Left ventricle myocardium inferior (tissue), 1 donor: ENCODE measurements at regions not wholly inside any gene's neighbourhood (a gene's known extent, or its start where the extent isn't known, plus 50 kb on each side); places are given as distances from the start of the nearest gene placed in this dataset.
"Not testable (repeated sequence)": the region's sequence is repeated elsewhere in the genome, so short reads cannot be mapped to it uniquely, and the experiment has no call there.

Experiments
- DNase-seq: peaks from one replicate; pipeline ENCODE4 v3.0.0-alpha.2; 2020
- H3K27ac ChIP-seq: fragments of 200-600 bp; replicated peaks from 2 replicates; pipeline ENCODE4 v1.8.0; 2021
- H3K27me3 ChIP-seq: fragments of 200-600 bp; 2 replicates; pipeline ENCODE4 v1.8.0; 2021; ENCODE audit warnings: low read depth
- H3K36me3 ChIP-seq: fragments of 200-600 bp; 2 replicates; pipeline ENCODE4 v1.8.0; 2021
- H3K4me1 ChIP-seq: fragments of 200-600 bp; 2 replicates; pipeline ENCODE4 v1.8.0; 2021
- H3K4me3 ChIP-seq: fragments of 200-600 bp; 2 replicates; pipeline ENCODE4 v1.8.0; 2021; ENCODE audit warnings: mild to moderate bottlenecking, moderate library complexity
- H3K9me3 ChIP-seq: fragments of 200-600 bp; replicated peaks from 2 replicates; pipeline ENCODE4 v1.8.0; 2021
- CTCF ChIP-seq: fragments of 200-600 bp; IDR thresholded peaks from 2 replicates; pipeline ENCODE4 v1.8.0; 2021; ENCODE audit warnings: antibody characterized with exemption, mild to moderate bottlenecking, borderline replicate concordance
- intact Hi-C: fragments of 100-400 bp; cut with micrococcal nuclease; formaldehyde crosslinking; loops from one replicate; pipeline ENCODE4 v1.11.0; 2022
- donor health status: DM: no; HTN: yes; CAD: no; lungs with severe emphysema.

GRCh38 chr2:133991606-133992168 lies 262.2 kb upstream of the MGAT5 start:
- no peak overlapping the region for H3K4me3 ChIP-seq

GRCh38 chr2:133992454-133992853 lies 261.4 kb upstream of the MGAT5 start:
- H3K9me3 ChIP-seq, result no peaks in the 10 kb centered on the region
- H3K4me1 ChIP-seq, result peaks cover 26% of the 10 kb centered on the region
- intact Hi-C loops, result no loop called here
- H3K36me3 ChIP-seq, result no peaks in the 10 kb centered on the region
- no peak for TF ChIP-seq CTCF
- H3K27me3 ChIP-seq, result no peaks in the 10 kb centered on the region
- no peak overlapping the region for H3K4me3 ChIP-seq
- DNase-seq, result no peak
- peak overlapping the region; percentile 32 for H3K27ac ChIP-seq

More at GRCh38 chr2:133991606-133992168, 262.2 kb upstream of the MGAT5 start:
- DNase-seq, result no peak
- H3K9me3 ChIP-seq, result no peaks in the 10 kb centered on the region
- intact Hi-C loops, result no loop called here
- H3K36me3 ChIP-seq, result no peaks in the 10 kb centered on the region
- no peak for TF ChIP-seq CTCF
- H3K4me1 ChIP-seq, result peaks cover 34% of the 10 kb centered on the region
- H3K27me3 ChIP-seq, result no peaks in the 10 kb centered on the region
- H3K27ac ChIP-seq, result peak overlapping the region; percentile 32

GRCh38 chr2:133993160-133993559 lies 260.7 kb upstream of the MGAT5 start:
- no peaks in the 10 kb centered on the region for H3K27me3 ChIP-seq
- intact Hi-C loops, result no loop called here
- no peaks in the 10 kb centered on the region for H3K36me3 ChIP-seq
- peak overlapping the region; percentile 32 for H3K27ac ChIP-seq
- H3K4me3 ChIP-seq, result no peak overlapping the region
- peak; percentile 29 for DNase-seq
- H3K4me1 ChIP-seq, result peaks cover 23% of the 10 kb centered on the region
- TF ChIP-seq CTCF, result no peak
- H3K9me3 ChIP-seq, result peaks cover 5% of the 10 kb centered on the region

GRCh38 chr2:133998726-133999125 lies 255.1 kb upstream of the MGAT5 start:
- H3K9me3 ChIP-seq, DNase-seq, intact Hi-C loops, H3K27ac ChIP-seq, H3K27me3 ChIP-seq, H3K4me1 ChIP-seq, H3K36me3 ChIP-seq, H3K4me3 ChIP-seq: not testable (repeated sequence)

GRCh38 chr2:134002391-134002790 lies 251.5 kb upstream of the MGAT5 start:
- no peak for DNase-seq
- TF ChIP-seq CTCF, result no peak

GRCh38 chr2:134002921-134003320 lies 251.0 kb upstream of the MGAT5 start:
- intact Hi-C loops, result no loop called here
- Histone ChIP-seq H3K36me3 (no peaks in the 10 kb centered on the region), H3K9me3 (peaks cover 6% of the 10 kb centered on the region), H3K4me1 (no peaks in the 10 kb centered on the region), H3K27me3 (no peaks in the 10 kb centered on the region), H3K27ac (no peak overlapping the region), H3K4me3 (no peak overlapping the region)
- no peak for DNase-seq
- TF ChIP-seq CTCF, result no peak

More at GRCh38 chr2:134002391-134002790, 251.5 kb upstream of the MGAT5 start:
- peaks cover 9% of the 10 kb centered on the region for H3K9me3 ChIP-seq
- H3K4me3 ChIP-seq, result no peak overlapping the region
- intact Hi-C loops, result no loop called here
- H3K27me3 ChIP-seq, result no peaks in the 10 kb centered on the region
- H3K4me1 ChIP-seq, result no peaks in the 10 kb centered on the region
- no peaks in the 10 kb centered on the region for H3K36me3 ChIP-seq
- H3K27ac ChIP-seq, result no peak overlapping the region
